K562 (cell line): ENCODE measurements at regions not wholly inside any gene's neighbourhood (a gene's known extent, or its start where the extent isn't known, plus 50 kb on each side); places are given as distances from the start of the nearest gene placed in this dataset.

ENCODE experiments used
- ATAC-seq: fragments of 200-7000 bp; cut with Tn5 transposase; 3 replicates; pipeline ENCODE4 v1.9.1; 2020; ENCODE audit warnings: moderate library complexity
- BruUV-seq: library from RNA; stranded (reverse); fragments of 400-500 nt; replicated peaks from 2 replicates; lab custom pipeline; 2021; lab: Mats Ljungman, UMichigan
- CTCF ChIA-PET: fragments of 300-600 bp; formaldehyde crosslinking; extraction: SDS; loops from one replicate; lab custom pipeline; 2021; ENCODE audit warnings: low intra/inter-chr PET ratio; lab: Yijun Ruan, JAX
- POLR2A ChIA-PET: fragments of 300-600, 350-650 bp; sonication (Branson Sonifier 250); formaldehyde crosslinking; extraction: SDS; loops from one replicate; lab custom pipeline; 2021; ENCODE audit warnings: antibody characterized with exemption, inconsistent platforms; lab: Yijun Ruan, JAX
- DNase-seq, 4 experiments: peaks; one replicate each; pipeline versions ENCODE4 v3.0.0 to v3.0.0-alpha.2; 2011 to 2018; ENCODE audit warnings: low spot score in 3 of 4, mixed read lengths in 3 of 4; ENCODE audit errors: extremely low read depth in 1 of 4
- FAIRE-seq: peaks from 2 replicates; lab custom pipeline; 2011; peaks lifted over from hg19 to GRCh38; lab: Jason Lieb, UNC
- H2AFZ ChIP-seq: 2 replicates; pipeline ENCODE4 v1.6.0; 2011; ENCODE audit warnings: low read depth, low read length, control low read depth, inconsistent platforms
- H3K27ac ChIP-seq: fragments of 200-600 bp; 3 replicates; pipeline ENCODE4 v1.8.0; 2011; ENCODE audit warnings: low read depth, mild to moderate bottlenecking, control low read depth, inconsistent platforms, low read length, moderate library complexity, mixed read lengths; ENCODE audit errors: extremely low read depth
- H3K27me3 ChIP-seq, 2 experiments: fragments of 300-600 bp in 1 of 2; 2 replicates in 1 of 2; 3 replicates in 1 of 2; pipeline versions ENCODE4 v1.6.0 to v1.8.0; 2011; ENCODE audit warnings: inconsistent platforms in 2 of 2, low read length in 2 of 2, mild to moderate bottlenecking in 1 of 2, mixed read lengths in 1 of 2, moderate library complexity in 1 of 2; ENCODE audit not compliant: control insufficient read depth in 2 of 2, insufficient read depth in 2 of 2
- H3K36me3 ChIP-seq: fragments of 300-600 bp; 3 replicates; pipeline ENCODE4 v1.8.0; 2011; ENCODE audit warnings: mild to moderate bottlenecking, low read length, inconsistent platforms; ENCODE audit not compliant: control insufficient read depth, insufficient read depth
- H3K4me1 ChIP-seq, 2 experiments: fragments of 200-600 bp in 1 of 2; replicated peaks in 1 of 2; 2 replicates in 1 of 2; 3 replicates in 1 of 2; pipeline versions ENCODE4 v1.5.1 to v1.8.0; 2011; ENCODE audit warnings: inconsistent platforms in 2 of 2, low read length in 2 of 2, mild to moderate bottlenecking in 1 of 2, mixed read lengths in 1 of 2, moderate library complexity in 1 of 2; ENCODE audit not compliant: control insufficient read depth in 2 of 2, insufficient read depth in 2 of 2
- H3K4me2 ChIP-seq: 2 replicates; pipeline ENCODE4 v1.6.1; 2011; ENCODE audit warnings: low read length, control low read depth, inconsistent platforms, mixed read lengths; ENCODE audit not compliant: insufficient read depth
- H3K4me3 ChIP-seq: fragments of 200-600 bp; sonication (generic), shearing (Covaris generic); 2 replicates; pipeline ENCODE4 v1.5.1; 2016; ENCODE audit warnings: control low read depth, inconsistent platforms
- H3K79me2 ChIP-seq: fragments of 200-600 bp; 3 replicates; pipeline ENCODE4 v1.8.0; 2011; ENCODE audit warnings: low read length, inconsistent platforms; ENCODE audit not compliant: control insufficient read depth, insufficient read depth
- H3K9ac ChIP-seq, 2 experiments: 2 replicates each; pipeline versions ENCODE4 v1.6.0 to v1.6.1; 2011; ENCODE audit warnings: low read depth in 2 of 2, low read length in 2 of 2, control low read depth in 1 of 2, inconsistent platforms in 1 of 2, mild to moderate bottlenecking in 1 of 2, mixed read lengths in 1 of 2; ENCODE audit not compliant: insufficient read depth in 1 of 2
- H3K9me1 ChIP-seq: one replicate; pipeline ENCODE4 v1.6.0; 2011; ENCODE audit warnings: inconsistent platforms, mild to moderate bottlenecking, low read length, moderate library complexity; ENCODE audit not compliant: control insufficient read depth, insufficient read depth
- H3K9me3 ChIP-seq: replicated peaks from 2 replicates; pipeline ENCODE4 v1.5.1; 2011; ENCODE audit warnings: low read depth, low read length, inconsistent platforms; ENCODE audit not compliant: control insufficient read depth, insufficient read depth
- H4K20me1 ChIP-seq: replicated peaks from 2 replicates; pipeline ENCODE4 v1.6.1; 2011; ENCODE audit warnings: low read length, inconsistent platforms, mixed read lengths; ENCODE audit not compliant: control insufficient read depth, insufficient read depth
- BRCA1 ChIP-seq, 2 experiments: fragments of 450-650 bp in 1 of 2; sonication (generic) in 1 of 2; formaldehyde crosslinking in 1 of 2; IDR thresholded peaks; 2 replicates each; pipeline versions ENCODE4 v1.5.0 to v1.6.1; 2017 to 2020; ENCODE audit warnings: mild to moderate bottlenecking in 1 of 2, missing genetic modification reagents in 1 of 2
- FOXM1 ChIP-seq, 2 experiments: fragments of 450-650 bp in 1 of 2; sonication (generic) in 1 of 2; formaldehyde crosslinking in 1 of 2; IDR thresholded peaks; 2 replicates each; pipeline versions ENCODE4 v1.6.1 to v1.9.0; 2017 to 2022; ENCODE audit warnings: low read depth in 2 of 2, mild to moderate bottlenecking in 2 of 2, missing genetic modification reagents in 1 of 2, moderate library complexity in 1 of 2
- HMGN3 ChIP-seq: IDR thresholded peaks from 2 replicates; pipeline ENCODE4 v1.6.1; 2011; ENCODE audit warnings: borderline replicate concordance, low read depth, mild to moderate bottlenecking, mixed read lengths, low read length; ENCODE audit not compliant: insufficient read length; ENCODE audit errors: extremely low read depth
- MCM2 ChIP-seq: fragments of 450-650 bp; IDR thresholded peaks from 2 replicates; pipeline ENCODE4 v1.6.1; 2017; ENCODE audit warnings: low read depth, mild to moderate bottlenecking
- PRMT5 ChIP-seq: sonication (generic); formaldehyde crosslinking; IDR thresholded peaks from 2 replicates; pipeline ENCODE4 v1.5.0; 2020; ENCODE audit warnings: missing genetic modification reagents
- PRPF4 ChIP-seq: fragments of 200-400 bp; formaldehyde crosslinking; IDR thresholded peaks from one replicate; pipeline ENCODE4 v1.6.1; 2017; ENCODE audit warnings: low read length, low read depth, mild to moderate bottlenecking; ENCODE audit not compliant: insufficient read depth, poor library complexity, severe bottlenecking
- RAD21 ChIP-seq, 2 experiments: fragments of 250-450 bp in 1 of 2; fragments of 450-650 bp in 1 of 2; sonication (Bioruptor Pico) in 1 of 2; formaldehyde crosslinking in 1 of 2; IDR thresholded peaks in 1 of 2; conservative IDR thresholded peaks in 1 of 2; 2 replicates each; pipeline versions ENCODE4 v1.4.0 to v1.8.0; 2020 to 2022; ENCODE audit warnings: mild to moderate bottlenecking in 2 of 2, moderate library complexity in 1 of 2
- XRCC5 ChIP-seq: fragments of 200-400 bp; formaldehyde crosslinking; IDR thresholded peaks from 2 replicates; pipeline ENCODE4 v1.6.1; 2017; ENCODE audit warnings: low read depth, mild to moderate bottlenecking, low read length
- ZBTB8A ChIP-seq: fragments of 450-650 bp; IDR thresholded peaks from 2 replicates; pipeline ENCODE4 v1.6.1; 2018; ENCODE audit warnings: mild to moderate bottlenecking, moderate library complexity; ENCODE audit not compliant: partially characterized antibody
- ZNF384 ChIP-seq: IDR thresholded peaks from 2 replicates; pipeline ENCODE4 v1.6.1; 2012; ENCODE audit warnings: low read depth, low read length, improper control_type of control experiment
- ZNF780A ChIP-seq: fragments of 250-450 bp; sonication (Bioruptor Pico); IDR thresholded peaks from 2 replicates; pipeline ENCODE4 v1.5.0; 2021; ENCODE audit warnings: mild to moderate bottlenecking
- WGBS: fragments of 100-300 bp; shearing (Covaris generic); methylation state at CpG from one replicate; pipeline ENCODE4 v1.1.6; 2016; ENCODE audit warnings: low coverage, mixed read lengths; ENCODE audit not compliant: insufficient coverage; ENCODE audit errors: missing lambda C conversion rate; 5-methylcytosine and 5-hydroxymethylcytosine counted together
- in situ Hi-C: fragments of 300-500 bp; cut with MboI; formaldehyde crosslinking; loops from 4 replicates; pipeline ENCODE4 v1.15.0; 2018; ENCODE audit warnings: inconsistent platforms, mixed read lengths
- intact Hi-C: fragments of 100-400 bp; cut with micrococcal nuclease; formaldehyde crosslinking; loops from 2 replicates; pipeline ENCODE4 v1.14.2; 2022
- TF ChIP-seq, protein P1 (sequence below): fragments of 250-450 bp; sonication (Bioruptor Pico); IDR thresholded peaks from 2 replicates; pipeline ENCODE4 v1.8.0; 2021; ENCODE audit warnings: moderate library complexity, mild to moderate bottlenecking, inconsistent platforms
- TF ChIP-seq, protein P2 (sequence below): sonication (generic); formaldehyde crosslinking; IDR thresholded peaks from 2 replicates; pipeline ENCODE4 v1.5.0; 2020; ENCODE audit warnings: missing genetic modification reagents

DNA sequence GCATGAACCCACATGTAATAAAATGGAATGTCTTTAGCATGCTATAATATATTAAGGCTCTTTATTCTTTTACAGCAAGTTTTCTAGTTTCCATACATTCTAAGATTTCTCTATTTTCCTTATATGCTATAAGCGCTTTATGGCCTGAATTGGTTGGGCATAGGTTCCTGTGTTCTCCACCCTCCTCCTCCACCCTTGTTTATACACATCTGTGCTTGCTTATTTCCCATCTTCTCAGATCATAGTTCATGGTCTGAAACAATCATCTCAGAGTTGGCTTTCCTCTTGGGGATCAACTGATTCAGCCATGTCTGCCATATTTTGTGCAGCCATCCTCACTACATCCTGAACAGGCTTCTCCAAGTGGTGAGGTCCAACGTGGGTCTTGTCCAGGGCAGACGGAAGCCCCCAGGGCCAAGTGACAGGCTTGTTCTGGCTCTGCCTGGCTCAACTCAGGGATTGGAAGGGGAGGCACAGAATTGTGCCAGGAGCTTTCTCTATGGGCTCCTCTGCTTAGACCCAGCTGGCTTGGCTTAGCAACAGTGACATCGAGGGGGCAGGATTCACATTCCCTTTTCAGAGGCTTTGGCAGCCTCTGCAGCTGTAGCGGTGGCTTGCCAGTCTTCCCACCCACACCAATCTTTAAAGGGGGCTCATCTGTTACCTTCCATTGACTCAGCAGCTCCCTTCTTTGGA, 327.3 kb downstream of the PTEN start (continued):
- TF ChIP-seq ZBTB8A: no peak

DNA sequence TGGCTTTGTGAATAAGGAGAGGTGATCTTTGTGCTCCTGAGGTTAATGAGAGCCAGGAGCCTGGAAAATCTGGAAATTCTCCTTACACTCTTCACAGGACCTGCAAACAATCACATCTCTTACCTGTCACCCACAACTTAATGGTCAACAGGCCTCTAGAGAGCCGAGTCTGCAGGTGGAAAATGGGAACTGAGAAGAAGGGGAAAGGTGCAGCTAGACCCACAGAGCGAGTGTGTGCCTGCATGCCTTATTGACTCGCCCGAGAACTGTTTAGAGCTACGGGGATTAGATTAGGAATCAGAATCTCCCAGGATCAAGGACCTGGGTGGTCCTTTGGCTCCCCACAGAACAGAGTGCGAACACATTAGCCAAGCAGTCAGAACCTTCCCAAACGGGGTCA, 329.6 kb downstream of the PTEN start:
- Histone ChIP-seq H3K4me3 (no peak overlapping the region), H3K4me1 (no peaks in the 10 kb centered on the region), H3K36me3 (no peaks in the 10 kb centered on the region), H3K4me2 (no peak overlapping the region), H3K9ac (no peak overlapping the region), H3K9me1 (no peaks in the 10 kb centered on the region), H3K27ac (no peak overlapping the region), H3K27me3 (no peaks in the 10 kb centered on the region), H3K79me2 (no peaks in the 10 kb centered on the region), H2AFZ (no peak overlapping the region), H4K20me1 (no peaks in the 10 kb centered on the region), H3K9me3 (no peaks in the 10 kb centered on the region)
- intact Hi-C loops (no loop called here), in situ Hi-C loops (no loop called here)
- ATAC-seq (no peak), FAIRE-seq (no peak), DNase-seq (no peak)
- WGBS: 0% methylated on average over 5 of the region's 7 CpGs
- POLR2A ChIA-PET: no interaction called here
- BruUV-seq: no TSS peak
- CTCF ChIA-PET: no interaction called here
- TF ChIP-seq PRPF4 (no peak), MCM2 (no peak), FOXM1 (IDR thresholded peaks at IDR 0.05; ENCODE audit: low read depth) (no peak), FOXM1 (CRISPR knock-in tag; IDR thresholded peaks at IDR 0.05; ENCODE audit: low read depth) (no peak), ZNF384 (no peak), BRCA1 (IDR thresholded peaks at IDR 0.05) (no peak), BRCA1 (CRISPR knock-in tag; IDR thresholded peaks at IDR 0.05) (no peak), XRCC5 (no peak), HMGN3 (no peak), RAD21 (CRISPR knock-in tag; conservative IDR thresholded peaks at IDR 0.05 in 1 of 2, IDR thresholded peaks at IDR 0.05 in 1 of 2) (no peak), ZNF780A (CRISPR knock-in tag) (no peak), PRMT5 (CRISPR knock-in tag) (no peak)
- TF ChIP-seq, protein P1, sequence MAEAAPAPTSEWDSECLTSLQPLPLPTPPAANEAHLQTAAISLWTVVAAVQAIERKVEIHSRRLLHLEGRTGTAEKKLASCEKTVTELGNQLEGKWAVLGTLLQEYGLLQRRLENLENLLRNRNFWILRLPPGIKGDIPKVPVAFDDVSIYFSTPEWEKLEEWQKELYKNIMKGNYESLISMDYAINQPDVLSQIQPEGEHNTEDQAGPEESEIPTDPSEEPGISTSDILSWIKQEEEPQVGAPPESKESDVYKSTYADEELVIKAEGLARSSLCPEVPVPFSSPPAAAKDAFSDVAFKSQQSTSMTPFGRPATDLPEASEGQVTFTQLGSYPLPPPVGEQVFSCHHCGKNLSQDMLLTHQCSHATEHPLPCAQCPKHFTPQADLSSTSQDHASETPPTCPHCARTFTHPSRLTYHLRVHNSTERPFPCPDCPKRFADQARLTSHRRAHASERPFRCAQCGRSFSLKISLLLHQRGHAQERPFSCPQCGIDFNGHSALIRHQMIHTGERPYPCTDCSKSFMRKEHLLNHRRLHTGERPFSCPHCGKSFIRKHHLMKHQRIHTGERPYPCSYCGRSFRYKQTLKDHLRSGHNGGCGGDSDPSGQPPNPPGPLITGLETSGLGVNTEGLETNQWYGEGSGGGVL (CRISPR knock-in tag): no peak
- TF ChIP-seq, protein P2, sequence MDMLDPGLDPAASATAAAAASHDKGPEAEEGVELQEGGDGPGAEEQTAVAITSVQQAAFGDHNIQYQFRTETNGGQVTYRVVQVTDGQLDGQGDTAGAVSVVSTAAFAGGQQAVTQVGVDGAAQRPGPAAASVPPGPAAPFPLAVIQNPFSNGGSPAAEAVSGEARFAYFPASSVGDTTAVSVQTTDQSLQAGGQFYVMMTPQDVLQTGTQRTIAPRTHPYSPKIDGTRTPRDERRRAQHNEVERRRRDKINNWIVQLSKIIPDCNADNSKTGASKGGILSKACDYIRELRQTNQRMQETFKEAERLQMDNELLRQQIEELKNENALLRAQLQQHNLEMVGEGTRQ (CRISPR knock-in tag): no peak
